ENCODE measurements at regions not wholly inside any gene's neighbourhood (a gene's known extent, or its start where the extent isn't known, plus 50 kb on each side); places are given as distances from the start of the nearest gene placed in this dataset.

GRCh38 chr19:31717269-31717923 lies 368.2 kb upstream of the TSHZ3 start (continued):
- TF ChIP-seq E2F6 (IDR thresholded peaks at IDR 0.05; ENCODE audit: borderline replicate concordance, low read depth) (no peak), FOSL2 (IDR thresholded peaks at IDR 0.05) (no peak), FOSL2 (CRISPR knock-in tag; IDR thresholded peaks at IDR 0.05) (no peak)

GRCh38 chr19:31718032-31718431 lies 368.8 kb upstream of the TSHZ3 start:
- no peak overlapping the region for H3K27ac ChIP-seq
- CTCF ChIA-PET, result no interaction called here
- ATAC-seq, result no peak
- H3K4me1 ChIP-seq, result no peaks in the 10 kb centered on the region
- POLR2A ChIA-PET, result no interaction called here
- no peak for DNase-seq (ENCODE audit: low read depth in 1 of 2, low spot score in 1 of 2)
- H3K9me3 ChIP-seq, result peaks cover 16% of the 10 kb centered on the region
- WGBS (ENCODE audit: missing lambda C conversion rate), result 19% methylated on average over 6 of the region's 6 CpGs
- no peak overlapping the region for H3K4me3 ChIP-seq
- H3K4me2 ChIP-seq, result no peak overlapping the region
- no peak for TF ChIP-seq JUN (IDR thresholded peaks at IDR 0.05)
- TF ChIP-seq CHD4 (IDR thresholded peaks at IDR 0.05; ENCODE audit: borderline replicate concordance), result no peak
- no peak for TF ChIP-seq BHLHE40 (IDR thresholded peaks at IDR 0.05; ENCODE audit: low read depth, low read length)
- TF ChIP-seq CBX2 (IDR thresholded peaks at IDR 0.05; ENCODE audit: borderline replicate concordance, low read depth), result no peak
- no peak for TF ChIP-seq E2F6 (IDR thresholded peaks at IDR 0.05; ENCODE audit: borderline replicate concordance, low read depth)
- TF ChIP-seq PBX3 (IDR thresholded peaks at IDR 0.05), result no peak
- no peak for TF ChIP-seq HOXB5 (CRISPR knock-in tag; IDR thresholded peaks at IDR 0.05)
- TF ChIP-seq RAD21 (conservative IDR thresholded peaks at IDR 0.05 in 1 of 2, IDR thresholded peaks at IDR 0.05 in 1 of 2), result no peak
- TF ChIP-seq HOXA7 (CRISPR knock-in tag; IDR thresholded peaks at IDR 0.05), result no peak
- no peak for TF ChIP-seq CTCF (IDR thresholded peaks at IDR 0.05)
- no peak for TF ChIP-seq REST (IDR thresholded peaks at IDR 0.05)
- TF ChIP-seq RCOR1 (IDR thresholded peaks at IDR 0.05; ENCODE audit: low read depth, low read length), result no peak
- no peak for TF ChIP-seq CBX8 (IDR thresholded peaks at IDR 0.05)
- TF ChIP-seq HMGXB4 (CRISPR knock-in tag; IDR thresholded peaks at IDR 0.05; ENCODE audit: borderline replicate concordance), result no peak
- TF ChIP-seq KDM1A (IDR thresholded peaks at IDR 0.05; ENCODE audit: low read depth), result no peak
- no peak for TF ChIP-seq ELK1 (IDR thresholded peaks at IDR 0.05; ENCODE audit: low read depth, low read length)
- no peak for TF ChIP-seq NR3C1 (IDR thresholded peaks at IDR 0.05)
- no peak for TF ChIP-seq FOXS1 (CRISPR knock-in tag; IDR thresholded peaks at IDR 0.05)
- TF ChIP-seq GATA3 (IDR thresholded peaks at IDR 0.05; ENCODE audit: borderline replicate concordance), result no peak
- no peak for TF ChIP-seq ZFP36 (IDR thresholded peaks at IDR 0.05; ENCODE audit: borderline replicate concordance, partially characterized antibody)
- FAIRE-seq, result no peak

Data from A549 (cell line).